ENCODE measurements at regions not wholly inside any gene's neighbourhood (a gene's known extent, or its start where the extent isn't known, plus 50 kb on each side); places are given as distances from the start of the nearest gene placed in this dataset.
A peak's percentile ranks its signal among the peaks of the same experiment; 100 is the strongest.

DNA sequence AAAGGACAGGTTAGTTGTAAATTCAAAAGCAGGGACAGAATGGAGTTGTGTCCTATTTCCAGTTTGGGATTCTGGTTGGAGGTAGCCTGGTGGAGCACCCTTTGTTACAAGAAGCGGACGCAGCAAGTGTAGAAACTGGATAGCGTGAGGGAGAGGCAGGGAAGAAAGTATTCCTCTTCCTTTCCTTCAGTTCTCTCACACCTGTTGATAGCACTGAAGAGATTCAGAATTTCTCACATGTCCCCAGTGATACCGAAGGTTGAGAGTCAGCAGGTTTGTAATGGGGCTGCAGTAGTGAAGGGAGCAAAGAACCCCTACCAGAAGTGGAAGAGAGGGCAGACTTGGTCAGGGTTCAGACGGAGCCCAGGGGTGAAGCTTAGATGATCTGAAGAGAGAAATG lies 399.2 kb downstream of the SPRY2 start:
- no peak for DNase-seq
- Histone ChIP-seq H3K4me3 (ENCODE audit: low read depth, low read length) (no peak overlapping the region), H3K9me3 (ENCODE audit: severe bottlenecking) (no peaks in the 10 kb centered on the region), H3K36me3 (no peaks in the 10 kb centered on the region), H3K27ac (no peak overlapping the region), H3K27me3 (ENCODE audit: insufficient read depth, low read depth, severe bottlenecking) (no peaks in the 10 kb centered on the region)
- TF ChIP-seq, protein P1, sequence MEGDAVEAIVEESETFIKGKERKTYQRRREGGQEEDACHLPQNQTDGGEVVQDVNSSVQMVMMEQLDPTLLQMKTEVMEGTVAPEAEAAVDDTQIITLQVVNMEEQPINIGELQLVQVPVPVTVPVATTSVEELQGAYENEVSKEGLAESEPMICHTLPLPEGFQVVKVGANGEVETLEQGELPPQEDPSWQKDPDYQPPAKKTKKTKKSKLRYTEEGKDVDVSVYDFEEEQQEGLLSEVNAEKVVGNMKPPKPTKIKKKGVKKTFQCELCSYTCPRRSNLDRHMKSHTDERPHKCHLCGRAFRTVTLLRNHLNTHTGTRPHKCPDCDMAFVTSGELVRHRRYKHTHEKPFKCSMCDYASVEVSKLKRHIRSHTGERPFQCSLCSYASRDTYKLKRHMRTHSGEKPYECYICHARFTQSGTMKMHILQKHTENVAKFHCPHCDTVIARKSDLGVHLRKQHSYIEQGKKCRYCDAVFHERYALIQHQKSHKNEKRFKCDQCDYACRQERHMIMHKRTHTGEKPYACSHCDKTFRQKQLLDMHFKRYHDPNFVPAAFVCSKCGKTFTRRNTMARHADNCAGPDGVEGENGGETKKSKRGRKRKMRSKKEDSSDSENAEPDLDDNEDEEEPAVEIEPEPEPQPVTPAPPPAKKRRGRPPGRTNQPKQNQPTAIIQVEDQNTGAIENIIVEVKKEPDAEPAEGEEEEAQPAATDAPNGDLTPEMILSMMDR (IDR thresholded peaks at IDR 0.05; ENCODE audit: low read depth, low read length): no peak

DNA sequence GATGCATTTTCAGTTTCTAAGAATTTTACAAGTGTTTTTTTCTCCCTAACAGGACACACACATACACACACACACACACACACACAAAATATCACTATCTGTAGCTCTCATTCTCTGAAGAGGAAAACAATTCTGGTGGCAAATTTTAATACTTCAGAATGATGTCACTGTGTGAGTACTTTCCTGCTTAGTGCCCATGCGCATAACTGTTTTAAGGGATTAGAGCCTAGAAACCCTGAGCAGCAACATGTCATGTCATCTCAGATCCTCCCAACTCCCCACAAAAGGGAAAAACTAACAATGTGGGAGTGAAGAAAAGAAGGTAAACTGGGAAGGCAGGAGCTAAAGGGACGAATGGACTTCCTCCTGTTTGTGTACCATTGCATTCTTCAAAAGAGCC lies 401.2 kb downstream of the SPRY2 start:
- Histone ChIP-seq H3K9me3 (ENCODE audit: severe bottlenecking) (no peaks in the 10 kb centered on the region), H3K4me3 (ENCODE audit: low read depth, low read length) (no peak overlapping the region), H3K27ac (no peak overlapping the region), H3K27me3 (ENCODE audit: insufficient read depth, low read depth, severe bottlenecking) (no peaks in the 10 kb centered on the region), H3K36me3 (no peaks in the 10 kb centered on the region)
- DNase-seq: peak; percentile 17
- TF ChIP-seq, protein P1 (IDR thresholded peaks at IDR 0.05; ENCODE audit: low read depth, low read length): no peak

DNA sequence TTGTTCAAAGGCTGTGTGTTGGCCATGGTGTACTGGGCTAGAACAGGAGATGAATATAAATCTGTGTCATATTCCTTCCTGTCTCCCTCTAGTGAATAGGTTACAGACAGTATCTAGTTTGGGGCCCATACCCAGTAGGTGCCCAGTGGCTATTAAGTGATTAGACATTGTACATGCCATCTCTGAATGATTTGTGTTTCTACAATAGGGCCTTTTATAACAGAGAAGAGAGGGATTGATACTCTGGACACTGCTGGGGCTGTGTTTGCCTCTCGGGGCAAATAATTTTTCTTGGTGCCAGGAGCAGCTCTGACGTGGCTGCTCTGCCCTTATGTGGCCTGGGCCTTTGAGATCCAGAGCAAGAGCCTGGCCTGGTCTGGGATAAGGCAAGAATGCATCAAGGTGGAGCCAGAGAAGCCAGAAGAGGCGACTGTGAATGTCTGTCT lies 403.1 kb downstream of the SPRY2 start:
- Histone ChIP-seq H3K4me3 (ENCODE audit: low read depth, low read length) (no peak overlapping the region), H3K27ac (no peak overlapping the region), H3K36me3 (no peaks in the 10 kb centered on the region), H3K9me3 (ENCODE audit: severe bottlenecking) (no peaks in the 10 kb centered on the region), H3K27me3 (ENCODE audit: insufficient read depth, low read depth, severe bottlenecking) (no peaks in the 10 kb centered on the region)
- TF ChIP-seq, protein P1 (IDR thresholded peaks at IDR 0.05; ENCODE audit: low read depth, low read length): no peak
- no peak for DNase-seq

DNA sequence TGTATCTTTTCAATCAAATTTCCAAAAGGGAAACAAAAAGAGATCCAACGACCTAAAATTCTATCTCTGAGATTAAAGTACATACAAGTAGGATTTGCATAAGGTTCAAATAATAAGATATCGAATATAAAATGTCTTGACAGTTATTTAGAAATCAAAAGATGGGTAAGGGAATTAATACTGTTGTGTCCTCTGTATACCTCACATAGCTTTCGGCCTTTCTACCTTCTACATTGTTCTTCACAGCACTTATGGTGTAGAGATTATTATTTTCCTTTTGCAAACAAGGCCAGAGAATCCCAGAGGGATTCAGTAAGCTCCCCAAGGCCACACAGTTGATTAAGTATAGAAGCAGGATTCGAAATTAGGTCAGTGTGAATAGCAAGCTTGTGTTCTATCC lies 403.6 kb downstream of the SPRY2 start:
- no peak overlapping the region for H3K4me3 ChIP-seq (ENCODE audit: low read depth, low read length)
- no peak for DNase-seq
- no peaks in the 10 kb centered on the region for H3K27me3 ChIP-seq (ENCODE audit: insufficient read depth, low read depth, severe bottlenecking)
- H3K27ac ChIP-seq: no peak overlapping the region
- no peaks in the 10 kb centered on the region for H3K9me3 ChIP-seq (ENCODE audit: severe bottlenecking)
- H3K36me3 ChIP-seq: no peaks in the 10 kb centered on the region
- TF ChIP-seq, protein P1 (IDR thresholded peaks at IDR 0.05; ENCODE audit: low read depth, low read length): no peak

DNA sequence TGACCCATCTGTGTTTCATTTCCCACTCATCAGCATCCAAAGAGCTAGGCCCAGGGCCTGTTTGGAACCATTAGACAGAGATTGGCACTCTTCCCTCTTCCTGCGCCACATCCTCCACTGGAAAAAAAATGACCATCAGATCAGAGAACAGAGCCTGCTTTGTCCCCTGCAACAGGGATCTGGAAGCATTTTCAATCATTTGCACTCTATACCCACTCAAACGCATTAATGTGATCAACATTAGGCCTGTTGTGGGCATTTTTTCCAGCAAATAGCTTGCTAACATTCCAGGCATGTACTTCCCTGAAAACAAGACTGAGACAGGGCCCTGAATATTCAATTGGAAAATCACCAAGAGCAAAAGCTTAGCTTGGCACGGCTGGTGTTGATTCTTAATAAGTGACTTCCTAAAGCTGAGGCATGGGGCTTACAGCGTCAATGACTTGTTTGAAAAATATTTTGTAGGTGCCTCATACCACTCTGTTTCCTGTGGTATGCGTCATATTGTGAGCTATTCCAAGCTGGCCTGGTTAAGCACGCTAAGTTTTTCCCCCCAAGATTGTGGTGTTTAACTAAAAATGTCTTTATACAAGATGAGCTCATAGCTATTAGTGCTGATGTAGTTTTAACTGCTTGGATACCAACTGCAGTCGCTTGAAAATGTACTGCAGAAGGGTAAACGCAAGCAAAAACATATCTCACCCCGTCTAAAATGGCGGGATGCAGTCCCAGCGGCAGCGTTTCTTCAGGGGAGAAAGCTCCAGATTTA lies 404.4 kb downstream of the SPRY2 start:
- Histone ChIP-seq H3K36me3 (no peaks in the 10 kb centered on the region), H3K27ac (no peak overlapping the region), H3K27me3 (ENCODE audit: insufficient read depth, low read depth, severe bottlenecking) (no peaks in the 10 kb centered on the region), H3K9me3 (ENCODE audit: severe bottlenecking) (no peaks in the 10 kb centered on the region), H3K4me3 (ENCODE audit: low read depth, low read length) (no peak overlapping the region)
- no peak for DNase-seq
- TF ChIP-seq, protein P1 (IDR thresholded peaks at IDR 0.05; ENCODE audit: low read depth, low read length): no peak

DNA sequence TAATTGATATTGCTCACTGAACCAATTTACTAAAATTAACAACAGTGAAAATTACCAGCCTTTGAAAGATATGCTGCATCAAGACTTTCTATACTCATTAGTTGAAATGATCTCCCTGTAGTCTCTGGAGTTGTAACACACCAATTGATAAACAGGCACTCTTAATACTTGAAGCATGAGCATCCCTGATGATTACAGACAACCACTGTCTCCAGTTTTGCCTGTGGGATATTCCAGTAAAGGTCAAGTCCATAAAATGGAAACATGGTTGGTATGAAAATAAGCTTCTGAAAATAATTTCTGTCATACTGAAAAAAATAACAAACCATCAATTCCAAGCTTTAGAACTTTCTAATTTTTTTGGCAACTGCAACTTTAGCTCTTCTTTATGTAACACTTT lies 405.8 kb downstream of the SPRY2 start:
- Histone ChIP-seq H3K9me3 (ENCODE audit: severe bottlenecking) (no peaks in the 10 kb centered on the region), H3K36me3 (no peaks in the 10 kb centered on the region), H3K4me3 (ENCODE audit: low read depth, low read length) (no peak overlapping the region), H3K27me3 (ENCODE audit: insufficient read depth, low read depth, severe bottlenecking) (no peaks in the 10 kb centered on the region), H3K27ac (no peak overlapping the region)
- TF ChIP-seq, protein P1 (IDR thresholded peaks at IDR 0.05; ENCODE audit: low read depth, low read length): no peak
- no peak for DNase-seq
